HepG2 (cell line): ENCODE measurements at regions not wholly inside any gene's neighbourhood (a gene's known extent, or its start where the extent isn't known, plus 50 kb on each side); places are given as distances from the start of the nearest gene placed in this dataset.
A peak's percentile ranks its signal among the peaks of the same experiment; 100 is the strongest.
"Not testable (repeated sequence)": the region's sequence is repeated elsewhere in the genome, so short reads cannot be mapped to it uniquely, and the experiment has no call there.

Source experiments
- ATAC-seq: fragments of 200-7000 bp; cut with Tn5 transposase; 3 replicates; pipeline ENCODE4 v1.9.1; 2020; ENCODE audit warnings: mild to moderate bottlenecking, moderate library complexity
- BruUV-seq: library from RNA; stranded (reverse); fragments of 400-500 nt; replicated peaks from 2 replicates; lab custom pipeline; 2021; lab: Mats Ljungman, UMichigan
- CTCF ChIA-PET: fragments of 300-600 bp; formaldehyde crosslinking; extraction: SDS; loops from one replicate; lab custom pipeline; 2021; ENCODE audit warnings: low total read pairs, inconsistent platforms, low intra/inter-chr PET ratio; lab: Yijun Ruan, JAX
- POLR2A ChIA-PET: fragments of 350-600 bp; sonication (Branson Sonifier 250); formaldehyde crosslinking; loops from one replicate; lab custom pipeline; 2020; ENCODE audit warnings: antibody characterized with exemption, inconsistent platforms; lab: Yijun Ruan, JAX
- DNase-seq: peaks from one replicate; pipeline ENCODE4 v3.0.0-alpha.2; 2015; ENCODE audit warnings: low spot score
- FAIRE-seq: peaks from 3 replicates; lab custom pipeline; 2011; peaks lifted over from hg19 to GRCh38; lab: Jason Lieb, UNC
- H2AFZ ChIP-seq: one replicate; pipeline ENCODE4 v1.6.1; 2011; ENCODE audit warnings: low read length, inconsistent platforms
- H3K27ac ChIP-seq: fragments of 300-600 bp; 3 replicates; pipeline ENCODE4 v1.8.0; 2011; ENCODE audit warnings: mixed run types, mild to moderate bottlenecking, mixed read lengths, low read length, inconsistent platforms; ENCODE audit not compliant: insufficient read depth; ENCODE audit errors: extremely low read length
- H3K27me3 ChIP-seq, 2 experiments: fragments of 200-600 bp in 1 of 2; 2 replicates in 1 of 2; 3 replicates in 1 of 2; pipeline versions ENCODE4 v1.6.0 to v1.8.0; 2011; ENCODE audit warnings: low read length in 2 of 2, mild to moderate bottlenecking in 2 of 2, moderate library complexity in 2 of 2, inconsistent platforms in 1 of 2; ENCODE audit not compliant: insufficient read depth in 2 of 2, control insufficient read depth in 1 of 2
- H3K36me3 ChIP-seq, 2 experiments: fragments of 200-600 bp in 1 of 2; replicated peaks in 1 of 2; 2 replicates in 1 of 2; 3 replicates in 1 of 2; pipeline versions ENCODE4 v1.5.1 to v1.8.0; 2011; ENCODE audit warnings: low read length in 2 of 2, inconsistent platforms in 1 of 2; ENCODE audit not compliant: insufficient read depth in 2 of 2, control insufficient read depth in 1 of 2
- H3K4me1 ChIP-seq: 2 replicates; pipeline ENCODE4 v1.5.1; 2012; ENCODE audit warnings: low read length, inconsistent platforms; ENCODE audit not compliant: insufficient read depth
- H3K4me2 ChIP-seq: 2 replicates; pipeline ENCODE4 v1.6.0; 2011; ENCODE audit warnings: low read depth, low read length, inconsistent platforms
- H3K4me3 ChIP-seq, 3 experiments: fragments of 200-600 bp in 1 of 3; sonication (generic), shearing (Covaris generic) in 1 of 3; replicated peaks in 1 of 3; 2 replicates each; pipeline ENCODE4 v1.5.1; 2011 to 2016; ENCODE audit warnings: low read length in 3 of 3, inconsistent platforms in 2 of 3, low read depth in 2 of 3, mild to moderate bottlenecking in 2 of 3, control low read depth in 1 of 3, mixed read lengths in 1 of 3; ENCODE audit not compliant: insufficient read depth in 1 of 3
- H3K79me2 ChIP-seq: one replicate; pipeline ENCODE4 v1.6.1; 2011; ENCODE audit warnings: low read length, inconsistent platforms; ENCODE audit not compliant: insufficient read depth
- H3K9ac ChIP-seq: 2 replicates; pipeline ENCODE4 v1.6.0; 2011; ENCODE audit warnings: mild to moderate bottlenecking, low read depth, low read length, inconsistent platforms; ENCODE audit not compliant: insufficient read depth
- H3K9me3 ChIP-seq: 2 replicates; pipeline ENCODE4 v1.5.1; 2012; ENCODE audit warnings: mild to moderate bottlenecking, low read length
- H4K20me1 ChIP-seq: 2 replicates; pipeline ENCODE4 v1.6.0; 2011; ENCODE audit warnings: inconsistent platforms, mild to moderate bottlenecking, low read length, moderate library complexity; ENCODE audit not compliant: insufficient read depth
- CTCF ChIP-seq: sonication (generic); formaldehyde crosslinking; IDR thresholded peaks from 2 replicates; pipeline ENCODE4 v1.5.0; 2020; ENCODE audit warnings: mild to moderate bottlenecking, missing genetic modification reagents, moderate library complexity
- PRMT3 ChIP-seq: sonication (generic); formaldehyde crosslinking; IDR thresholded peaks from 2 replicates; pipeline ENCODE4 v1.8.1; 2022; ENCODE audit warnings: low read depth, mild to moderate bottlenecking, moderate library complexity, missing genetic modification reagents, borderline replicate concordance
- WGBS: methylation state at CpG from one replicate; pipeline ENCODE4 v1.1.6; 2017; ENCODE audit warnings: low lambda C conversion rate; 5-methylcytosine and 5-hydroxymethylcytosine counted together
- in situ Hi-C: cut with HindIII; loops from 2 replicates; pipeline ENCODE4 v1.10.0; 2017; ENCODE audit warnings: low pct_unique_long_range_greater_than_20kb; ENCODE audit not compliant: extremely low pct_ligation_motif_present
- intact Hi-C: fragments of 100-400 bp; cut with micrococcal nuclease; formaldehyde crosslinking; loops from one replicate; pipeline ENCODE4 v1.10.0; 2022; ENCODE audit not compliant: unreplicated experiment

- DNase-seq (peak; percentile 34), FAIRE-seq (peak; percentile 15), ATAC-seq (peak; percentile 65)
- BruUV-seq, result no TSS peak
- H3K4me2 ChIP-seq, result no peak overlapping the region
- no peaks in the 10 kb centered on the region for H3K4me1 ChIP-seq
- intact Hi-C loops, result no loop called here
- no peak overlapping the region for H2AFZ ChIP-seq
- H4K20me1 ChIP-seq, result no peaks in the 10 kb centered on the region
- H3K9me3 ChIP-seq, result no peaks in the 10 kb centered on the region
- CTCF ChIA-PET, result no interaction called here
- TF ChIP-seq PRMT3 (CRISPR knock-in tag), result no peak
- 0 out of 2 replicates have a peak, but pooled peaks have one; percentile 19 for TF ChIP-seq CTCF
- WGBS, result 7% methylated on average over 1 of the region's 1 CpG
- POLR2A ChIA-PET, result no interaction called here
- no peaks in the 10 kb centered on the region for H3K79me2 ChIP-seq
- H3K27me3 ChIP-seq, result 0 out of 5 replicates have a peak, but pooled peaks cover 0 to 2% of the 10 kb centered on the region in 2 experiments
- H3K9ac ChIP-seq, result no peak overlapping the region
- H3K27ac ChIP-seq, result no peak overlapping the region
- in situ Hi-C loops, result no loop called here
- H3K36me3 ChIP-seq, result no peaks in the 10 kb centered on the region
- no peak overlapping the region for H3K4me3 ChIP-seq
Measured at GRCh38 chr2:88933980-88934379, 242.5 kb downstream of the RPIA start.

GRCh38 chr2:88941178-88941577 is 249.7 kb downstream of the RPIA start:
- H3K4me1 ChIP-seq, BruUV-seq, H3K4me2 ChIP-seq, H2AFZ ChIP-seq, H3K27me3 ChIP-seq, H3K36me3 ChIP-seq, in situ Hi-C loops, FAIRE-seq, intact Hi-C loops, H3K4me3 ChIP-seq, H4K20me1 ChIP-seq, H3K9ac ChIP-seq, H3K9me3 ChIP-seq, H3K79me2 ChIP-seq, H3K27ac ChIP-seq, POLR2A ChIA-PET: not testable (repeated sequence)
- DNase-seq, result peak; percentile 31
- peak; percentile 52 for TF ChIP-seq CTCF
- ATAC-seq, result peak; percentile 68; the same call in 2 of the 3 replicates
- 0% methylated on average over 2 of the region's 2 CpGs for WGBS
- CTCF ChIA-PET, result interaction anchor here (1.5 kb wide), 1 partner anchor 37 kb away, joined by 4 read pairs; no protein-coding TSS in a partner anchor
